ENCODE measurements at regions not wholly inside any gene's neighbourhood (a gene's known extent, or its start where the extent isn't known, plus 50 kb on each side); places are given as distances from the start of the nearest gene placed in this dataset.

- no peaks in the 10 kb centered on the region for H3K9me3 ChIP-seq (ENCODE audit: control insufficient read depth in 2 of 3, insufficient read depth in 1 of 3, low read length in 3 of 3)
Measured at GRCh38 chr18:64254399-64255093, 105.7 kb upstream of the LINC00305 start.

GRCh38 chr18:64253873-64254272 is 105.0 kb upstream of the LINC00305 start:
- no peak for TF ChIP-seq CTCF (IDR thresholded peaks at IDR 0.05; ENCODE audit: borderline replicate concordance, extremely low read depth, insufficient read depth)
- Histone ChIP-seq H3K36me3 (ENCODE audit: control insufficient read depth in 2 of 3, insufficient read depth in 3 of 3, low read length in 3 of 3) (no peaks in the 10 kb centered on the region), H3K27ac (ENCODE audit: low read depth in 2 of 2, low read length in 2 of 2) (no peak overlapping the region), H3K9me3 (ENCODE audit: control insufficient read depth in 2 of 3, insufficient read depth in 1 of 3, low read length in 3 of 3) (no peaks in the 10 kb centered on the region), H3K4me3 (ENCODE audit: low read length in 3 of 3) (no peak overlapping the region), H3K4me1 (ENCODE audit: control insufficient read depth in 2 of 3, insufficient read depth in 2 of 3, low read depth in 1 of 3, low read length in 3 of 3) (no peaks in the 10 kb centered on the region), H3K27me3 (ENCODE audit: control insufficient read depth, insufficient read depth, low read length) (no peaks in the 10 kb centered on the region), H3K9ac (ENCODE audit: low read length in 3 of 3) (no peak overlapping the region)
- FAIRE-seq (no peak), DNase-seq (no peak)
- intact Hi-C loops (cut with DNase I): no loop called here

More at GRCh38 chr18:64254399-64255093, 105.7 kb upstream of the LINC00305 start:
- Histone ChIP-seq H3K4me1 (ENCODE audit: control insufficient read depth in 2 of 3, insufficient read depth in 2 of 3, low read depth in 1 of 3, low read length in 3 of 3) (no peaks in the 10 kb centered on the region), H3K36me3 (ENCODE audit: control insufficient read depth in 2 of 3, insufficient read depth in 3 of 3, low read length in 3 of 3) (no peaks in the 10 kb centered on the region), H3K27me3 (ENCODE audit: control insufficient read depth, insufficient read depth, low read length) (no peaks in the 10 kb centered on the region), H3K9ac (ENCODE audit: low read length in 3 of 3) (no peak overlapping the region), H3K27ac (ENCODE audit: low read depth in 2 of 2, low read length in 2 of 2) (no peak overlapping the region), H3K4me3 (ENCODE audit: low read length in 3 of 3) (no peak overlapping the region)
- no peak for TF ChIP-seq CTCF (IDR thresholded peaks at IDR 0.05; ENCODE audit: borderline replicate concordance, extremely low read depth, insufficient read depth)
- DNase-seq (no peak), FAIRE-seq (no peak)
- intact Hi-C loops (cut with DNase I): no loop called here

GRCh38 chr18:64253222-64253621 is 104.3 kb upstream of the LINC00305 start:
- FAIRE-seq (no peak), DNase-seq (no peak)
- TF ChIP-seq CTCF (IDR thresholded peaks at IDR 0.05; ENCODE audit: borderline replicate concordance, extremely low read depth, insufficient read depth): no peak
- Histone ChIP-seq H3K36me3 (ENCODE audit: control insufficient read depth in 2 of 3, insufficient read depth in 3 of 3, low read length in 3 of 3) (no peaks in the 10 kb centered on the region), H3K9ac (ENCODE audit: low read length in 3 of 3) (no peak overlapping the region), H3K4me3 (ENCODE audit: low read length in 3 of 3) (no peak overlapping the region), H3K27ac (ENCODE audit: low read depth in 2 of 2, low read length in 2 of 2) (no peak overlapping the region), H3K9me3 (ENCODE audit: control insufficient read depth in 2 of 3, insufficient read depth in 1 of 3, low read length in 3 of 3) (no peaks in the 10 kb centered on the region), H3K27me3 (ENCODE audit: control insufficient read depth, insufficient read depth, low read length) (no peaks in the 10 kb centered on the region), H3K4me1 (ENCODE audit: control insufficient read depth in 2 of 3, insufficient read depth in 2 of 3, low read depth in 1 of 3, low read length in 3 of 3) (no peaks in the 10 kb centered on the region)
- intact Hi-C loops (cut with DNase I): no loop called here

- intact Hi-C loops (cut with DNase I): no loop called here
- H3K27me3 ChIP-seq (ENCODE audit: control insufficient read depth, insufficient read depth, low read length): no peaks in the 10 kb centered on the region
- no peak overlapping the region for H3K9ac ChIP-seq (ENCODE audit: low read length in 3 of 3)
- H3K27ac ChIP-seq (ENCODE audit: low read depth in 2 of 2, low read length in 2 of 2): no peak overlapping the region
- FAIRE-seq (no peak), DNase-seq (no peak)
- no peak for TF ChIP-seq CTCF (IDR thresholded peaks at IDR 0.05; ENCODE audit: borderline replicate concordance, extremely low read depth, insufficient read depth)
- H3K4me1 ChIP-seq (ENCODE audit: control insufficient read depth in 2 of 3, insufficient read depth in 2 of 3, low read depth in 1 of 3, low read length in 3 of 3): peaks cover 0 to 3% (median 0%) of the 10 kb centered on the region in 3 donors
- H3K9me3 ChIP-seq (ENCODE audit: control insufficient read depth in 2 of 3, insufficient read depth in 1 of 3, low read length in 3 of 3): no peaks in the 10 kb centered on the region
- H3K4me3 ChIP-seq (ENCODE audit: low read length in 3 of 3): no peak overlapping the region
- H3K36me3 ChIP-seq (ENCODE audit: control insufficient read depth in 2 of 3, insufficient read depth in 3 of 3, low read length in 3 of 3): no peaks in the 10 kb centered on the region
Measured at GRCh38 chr18:64248836-64249235, 99.9 kb upstream of the LINC00305 start.

Data from kidney (tissue), 13 donors.